ENCODE measurements at regions not wholly inside any gene's neighbourhood (a gene's known extent, or its start where the extent isn't known, plus 50 kb on each side); places are given as distances from the start of the nearest gene placed in this dataset.
"Not testable (repeated sequence)": the region's sequence is repeated elsewhere in the genome, so short reads cannot be mapped to it uniquely, and the experiment has no call there.

DNA sequence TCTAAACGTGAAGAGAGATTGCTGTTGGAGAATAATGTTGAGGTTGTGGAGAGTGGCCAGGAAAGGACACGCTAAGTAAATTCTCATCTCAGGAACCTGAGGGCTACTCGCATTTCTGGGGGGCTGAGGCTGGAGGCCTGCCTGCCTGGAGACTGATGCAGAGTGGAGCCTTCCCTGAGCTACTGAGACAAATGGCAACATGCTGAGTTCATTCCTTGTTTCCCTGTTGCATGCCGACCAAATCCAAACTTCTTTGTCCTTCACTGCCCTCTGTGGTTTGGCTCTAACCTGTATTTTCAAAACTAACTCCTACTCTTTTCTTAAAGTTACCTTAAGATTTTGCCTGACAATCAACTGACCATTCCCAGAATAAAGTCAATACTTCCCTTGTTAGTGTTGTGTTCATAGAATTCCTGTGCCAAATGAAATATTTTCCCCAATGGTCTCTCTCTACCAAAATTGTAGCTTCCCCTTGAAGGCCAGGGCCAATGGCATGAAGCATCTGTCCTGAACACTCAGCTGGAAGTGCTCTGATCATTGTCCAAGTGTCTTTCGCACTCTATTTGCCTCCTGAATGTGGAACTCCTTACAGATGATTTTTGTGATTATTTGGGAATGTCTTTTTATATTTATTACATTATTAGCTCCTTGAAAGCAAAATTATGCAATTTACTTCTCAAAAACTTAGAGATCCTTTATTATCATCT, 1085.6 kb downstream of the SOCS6 start:
- intact Hi-C loops (cut with micrococcal nuclease) = no loop called here

DNA sequence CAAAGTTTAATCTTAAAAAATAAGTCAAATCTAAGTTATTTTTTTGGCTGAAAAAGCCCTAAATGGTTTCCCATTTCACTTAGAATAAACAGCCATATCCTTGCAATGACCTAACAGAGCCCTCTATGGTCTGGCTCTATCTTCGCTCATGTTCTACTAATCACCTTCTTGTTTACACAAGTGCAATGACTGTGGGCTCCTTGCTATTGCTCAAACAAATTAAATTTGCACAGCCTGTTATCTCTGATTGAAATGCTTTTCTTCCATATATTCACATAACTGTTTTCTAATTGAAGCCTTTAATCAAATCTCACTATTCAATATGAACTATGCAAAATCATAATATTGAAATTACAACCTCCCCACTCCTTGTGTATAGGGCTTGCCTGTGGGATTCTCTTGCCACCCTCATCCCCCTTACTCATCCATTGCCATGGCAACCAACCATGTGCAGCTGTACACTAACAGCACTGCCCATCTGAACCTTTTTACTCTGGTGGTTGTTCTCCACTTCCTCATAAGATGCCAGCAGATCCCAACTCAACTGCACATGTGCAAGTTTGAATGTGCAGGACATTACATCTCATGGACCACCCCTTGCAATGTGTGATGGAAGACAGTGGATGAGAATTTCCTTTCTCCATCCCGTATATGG, 1083.2 kb downstream of the SOCS6 start:
- intact Hi-C loops (cut with micrococcal nuclease) = no loop called here

DNA sequence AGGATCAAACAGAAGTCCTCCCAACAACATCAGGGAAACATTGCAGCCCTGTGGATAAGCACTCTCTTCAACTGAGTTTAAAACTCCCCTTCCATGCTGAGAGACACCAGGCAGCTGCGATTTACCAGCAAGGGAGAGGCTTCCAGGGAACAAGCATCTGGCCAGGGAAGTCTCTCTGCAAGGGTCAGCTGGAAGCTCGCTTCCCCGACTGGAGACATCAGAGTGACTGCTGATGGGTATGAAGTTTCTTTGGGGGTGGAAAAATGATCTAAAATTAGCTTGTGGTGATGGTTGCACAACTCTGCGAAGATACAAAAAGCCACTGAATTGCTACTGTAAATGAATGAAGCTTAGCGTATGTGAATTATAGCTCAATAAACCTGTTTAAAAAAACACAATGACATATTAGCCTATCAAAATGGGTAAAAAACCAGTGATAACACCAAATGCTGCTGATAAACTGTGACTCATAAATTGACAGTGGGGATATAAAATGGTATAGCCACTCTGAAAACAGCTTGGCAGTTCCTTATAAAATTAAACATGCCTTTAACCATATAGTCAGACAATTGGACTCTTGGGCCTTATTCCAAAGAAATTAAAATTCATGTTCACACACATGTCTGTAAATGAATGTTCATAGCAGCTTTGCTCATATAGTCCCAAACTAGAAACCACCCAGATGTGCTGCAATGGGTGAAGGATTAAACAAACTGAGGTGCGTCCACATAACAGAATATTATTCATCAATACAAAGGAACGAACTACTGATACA, 1082.0 kb downstream of the SOCS6 start:
- intact Hi-C loops (cut with micrococcal nuclease) = no loop called here

DNA sequence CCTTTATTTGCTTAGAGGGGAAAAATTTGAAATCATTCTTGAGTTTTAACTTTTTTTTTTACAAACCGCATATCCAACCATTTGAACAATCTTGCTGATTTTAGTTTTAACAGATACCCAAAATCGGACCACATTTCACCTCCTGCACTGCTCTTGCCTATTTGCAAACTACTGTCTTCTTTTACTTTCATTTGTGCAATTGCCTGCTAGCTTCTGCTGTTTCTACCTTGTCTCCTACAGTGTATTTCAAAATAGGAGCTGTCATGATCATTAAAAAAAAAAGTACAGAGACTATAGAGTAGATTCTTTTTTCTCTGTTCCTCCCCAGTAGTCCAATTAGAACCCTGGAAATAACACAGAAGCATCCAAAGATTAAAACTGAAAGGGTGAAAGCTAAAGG, 1081.2 kb downstream of the SOCS6 start:
- intact Hi-C loops (cut with micrococcal nuclease) = no loop called here

DNA sequence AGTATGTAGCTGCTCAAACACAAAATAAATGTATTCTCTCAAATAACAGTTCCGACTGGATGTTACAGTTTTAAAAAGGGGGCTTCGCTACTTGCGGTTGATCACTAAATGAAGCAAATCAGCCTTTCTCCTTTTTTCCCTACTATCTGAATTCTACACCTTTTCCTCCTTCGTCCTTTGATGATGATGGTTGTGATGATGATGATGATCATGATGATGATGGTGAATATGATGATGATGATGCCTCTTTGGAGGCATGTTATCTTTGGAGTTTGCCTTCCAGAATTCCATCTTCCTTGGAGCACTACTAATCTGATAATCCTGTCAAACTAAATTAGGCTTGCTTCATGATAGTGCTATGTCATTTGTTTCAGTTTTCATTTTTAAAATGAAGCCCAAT, 1073.3 kb downstream of the SOCS6 start:
- intact Hi-C loops (cut with micrococcal nuclease) = no loop called here

DNA sequence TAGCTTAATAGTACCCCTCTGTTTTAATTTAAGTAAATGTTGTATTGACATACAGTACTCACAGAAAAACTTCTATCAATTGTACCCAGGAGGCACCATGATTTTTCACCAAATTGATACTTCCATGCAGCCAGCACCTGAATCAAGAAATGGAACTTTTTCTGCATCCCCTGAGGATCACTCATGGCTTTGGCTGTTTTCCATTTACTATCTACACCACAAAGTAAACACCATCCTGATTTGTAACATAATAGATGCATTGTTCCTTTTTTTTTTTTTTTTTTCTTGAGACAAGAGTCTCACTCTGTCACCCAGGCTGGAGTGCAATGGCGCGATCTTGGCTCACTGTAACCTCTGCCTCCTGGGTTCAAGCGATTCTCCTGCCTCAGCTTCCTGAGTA, 1066.8 kb downstream of the SOCS6 start:
- intact Hi-C loops (cut with micrococcal nuclease) = not testable (repeated sequence)

DNA sequence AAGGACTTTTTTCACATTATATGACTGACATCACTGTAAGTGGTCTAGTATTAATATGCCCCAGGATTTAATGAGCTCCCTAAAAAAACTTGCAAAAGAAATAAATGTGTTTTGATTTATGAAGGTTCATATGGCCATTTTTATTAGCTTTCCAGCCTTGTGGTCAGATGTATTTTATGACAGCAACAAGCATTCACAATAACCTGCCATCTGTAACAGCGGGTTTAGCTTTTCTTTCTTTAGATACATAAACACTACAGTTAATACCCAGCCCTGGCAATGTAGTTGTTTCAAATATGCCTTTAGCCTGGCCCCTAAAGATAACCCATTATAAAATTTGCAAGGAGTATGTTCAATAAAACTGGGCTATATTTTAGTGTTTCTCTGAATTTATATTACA, 1063.8 kb downstream of the SOCS6 start:
- intact Hi-C loops (cut with micrococcal nuclease) = no loop called here

DNA sequence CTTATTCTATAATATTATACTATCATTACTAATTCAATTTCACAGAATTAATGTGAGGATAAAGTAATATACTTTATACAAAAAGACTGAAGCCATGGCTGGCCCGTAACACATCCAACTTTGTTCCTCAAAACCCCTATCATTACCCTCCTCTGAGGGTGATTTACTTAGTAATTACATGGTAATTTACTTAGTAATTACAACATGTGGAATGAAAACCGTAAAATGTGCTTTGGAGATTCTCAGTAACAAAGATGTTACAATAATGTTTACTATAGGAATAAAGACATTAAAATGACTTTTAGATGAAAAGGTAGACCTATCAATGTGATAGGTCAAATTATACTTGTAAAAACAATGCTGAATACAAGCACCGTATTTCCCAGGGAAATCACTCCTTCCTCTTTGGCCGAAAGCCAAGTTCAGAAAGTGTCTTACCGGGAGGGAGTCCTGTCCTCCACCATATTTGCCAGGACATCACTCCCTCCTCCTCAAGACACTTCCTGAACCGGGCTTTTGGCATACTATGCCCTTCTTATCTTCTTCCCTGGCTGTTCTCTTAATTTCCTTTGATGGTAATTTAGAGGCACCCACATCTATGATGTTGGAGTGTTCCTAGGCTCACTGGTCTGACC, 1047.8 kb downstream of the SOCS6 start:
- intact Hi-C loops (cut with micrococcal nuclease) = no loop called here

DNA sequence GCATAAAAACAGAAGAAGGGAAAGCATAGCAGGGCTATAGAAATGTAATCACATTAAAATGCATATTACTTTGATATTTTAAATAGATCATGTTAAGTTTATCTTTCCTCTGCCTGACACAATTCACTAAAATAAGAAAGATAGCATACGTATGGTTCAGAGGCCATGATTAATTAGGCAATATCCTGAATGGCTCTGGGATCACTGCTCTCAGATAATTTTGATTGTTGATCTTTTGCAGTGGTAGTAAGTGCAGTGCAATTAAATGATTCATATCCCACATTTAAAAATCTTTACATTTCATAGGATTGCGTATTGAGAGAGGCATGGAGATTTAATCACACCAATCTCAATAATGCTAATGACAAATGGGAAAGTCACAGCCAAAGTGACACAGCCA, 1040.7 kb downstream of the SOCS6 start:
- intact Hi-C loops (cut with micrococcal nuclease) = no loop called here

DNA sequence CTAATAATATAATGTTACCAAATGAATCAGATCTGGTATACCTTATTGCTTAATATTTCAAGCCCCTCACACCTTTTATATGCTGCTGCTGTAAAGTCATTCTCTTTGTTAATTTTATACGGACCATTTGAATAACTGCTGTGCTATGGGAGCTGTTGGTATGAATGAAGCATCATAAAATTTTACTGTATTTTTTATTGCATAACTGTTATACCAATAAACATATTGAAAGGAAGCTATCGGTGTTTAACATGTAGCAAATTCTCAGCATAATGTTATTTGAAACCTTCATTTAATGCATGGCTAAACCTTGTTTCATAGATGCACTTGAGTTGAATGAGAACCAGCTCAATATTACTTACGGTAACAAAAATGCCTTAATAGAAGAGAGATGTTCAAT, 1040.3 kb downstream of the SOCS6 start:
- intact Hi-C loops (cut with micrococcal nuclease) = no loop called here

DNA sequence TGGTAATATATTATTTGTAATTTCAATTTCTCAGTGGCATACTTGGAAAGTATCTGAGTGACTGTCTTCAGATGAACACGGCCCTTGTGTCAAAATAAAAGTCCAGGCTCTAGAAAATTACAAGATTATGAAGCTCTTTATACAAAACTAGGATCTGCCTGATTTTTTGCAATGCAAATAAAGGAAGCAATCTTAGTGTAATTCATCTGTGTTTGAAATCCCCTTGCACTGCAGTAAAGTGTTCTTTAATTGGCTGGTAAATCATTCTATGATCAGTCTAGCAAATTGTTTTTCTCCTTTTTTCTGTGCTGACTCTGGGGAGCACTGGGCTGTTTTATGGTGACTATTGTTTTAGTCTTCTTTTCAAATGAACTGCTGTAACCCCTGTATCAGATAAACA, 1039.0 kb downstream of the SOCS6 start:
- intact Hi-C loops (cut with micrococcal nuclease) = no loop called here

DNA sequence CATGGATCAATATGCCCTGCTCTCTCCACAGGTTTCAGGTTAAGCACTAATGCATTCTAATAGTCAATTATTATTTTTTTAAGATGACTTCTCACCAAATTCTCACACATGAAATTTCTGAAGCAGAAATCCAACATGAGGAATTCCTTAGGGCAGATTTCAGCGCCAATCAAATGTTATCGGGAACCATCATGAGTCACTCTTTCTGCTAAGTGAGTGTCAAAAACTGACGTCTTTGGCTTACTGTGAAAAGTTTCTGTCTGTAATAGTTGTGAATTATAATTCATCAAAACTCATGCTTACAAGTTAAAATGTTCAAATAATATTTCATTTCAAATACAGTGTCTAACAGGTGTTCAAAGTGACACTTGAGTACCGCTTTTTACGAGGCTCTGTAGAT, 1038.6 kb downstream of the SOCS6 start:
- intact Hi-C loops (cut with micrococcal nuclease) = no loop called here

DNA sequence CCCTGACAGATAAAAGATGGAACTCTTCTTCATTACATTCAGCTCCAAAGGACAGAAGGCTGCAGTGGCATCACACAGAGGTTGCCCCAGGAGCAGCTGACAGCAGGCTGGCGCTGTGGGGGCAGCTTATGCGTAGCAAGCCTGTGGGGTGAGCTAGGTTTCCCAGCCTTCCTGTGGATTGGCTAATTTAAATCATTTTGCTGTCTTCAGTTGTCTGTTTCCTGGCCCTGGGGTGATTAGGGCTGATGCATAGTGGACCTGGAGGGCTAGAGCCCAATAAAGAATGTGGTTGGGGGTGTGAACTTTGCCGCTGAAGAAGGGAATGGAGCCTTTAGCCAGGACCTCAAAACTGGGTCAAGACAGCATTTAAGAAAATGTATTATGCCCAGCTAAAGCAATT, 1038.0 kb downstream of the SOCS6 start:
- intact Hi-C loops (cut with micrococcal nuclease) = no loop called here

DNA sequence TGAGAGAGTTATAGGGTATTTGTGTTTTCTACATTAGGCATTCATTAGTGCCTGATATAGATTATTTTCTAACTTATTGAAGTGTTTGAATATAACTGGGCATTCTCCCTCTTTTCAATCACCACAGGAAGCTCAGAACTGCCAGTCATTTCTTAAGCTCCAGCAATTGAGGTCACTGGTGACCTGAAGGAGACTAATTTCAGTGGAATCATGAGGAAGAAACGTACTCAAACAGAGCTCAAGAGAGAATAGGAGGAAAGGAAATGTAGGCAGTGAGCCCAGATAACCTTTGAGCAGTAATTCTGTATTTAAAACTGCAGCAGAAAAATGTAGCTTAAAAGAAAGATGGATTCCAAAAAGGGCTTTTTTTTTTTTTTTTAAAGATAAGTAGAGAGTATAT, 1035.5 kb downstream of the SOCS6 start:
- intact Hi-C loops (cut with micrococcal nuclease) = no loop called here

DNA sequence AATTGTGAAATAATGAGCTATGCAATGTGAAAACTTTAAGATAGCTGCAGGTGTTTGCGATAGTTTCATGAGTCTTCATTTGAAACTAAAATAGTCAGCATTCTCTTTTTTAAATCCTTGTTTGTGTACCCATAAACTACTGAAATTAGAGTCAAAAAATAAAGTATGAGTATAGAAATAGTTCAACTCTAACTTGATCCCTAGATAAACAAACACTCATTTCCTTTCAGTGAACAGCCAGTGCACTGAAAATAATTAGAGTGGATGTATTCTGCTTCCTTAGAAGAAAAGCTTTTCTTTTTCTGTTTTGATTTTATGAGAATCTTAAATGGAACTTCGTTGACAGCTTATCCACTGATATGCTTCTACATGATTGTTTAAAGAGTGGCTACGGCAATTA, 1033.4 kb downstream of the SOCS6 start:
- intact Hi-C loops (cut with micrococcal nuclease) = no loop called here

DNA sequence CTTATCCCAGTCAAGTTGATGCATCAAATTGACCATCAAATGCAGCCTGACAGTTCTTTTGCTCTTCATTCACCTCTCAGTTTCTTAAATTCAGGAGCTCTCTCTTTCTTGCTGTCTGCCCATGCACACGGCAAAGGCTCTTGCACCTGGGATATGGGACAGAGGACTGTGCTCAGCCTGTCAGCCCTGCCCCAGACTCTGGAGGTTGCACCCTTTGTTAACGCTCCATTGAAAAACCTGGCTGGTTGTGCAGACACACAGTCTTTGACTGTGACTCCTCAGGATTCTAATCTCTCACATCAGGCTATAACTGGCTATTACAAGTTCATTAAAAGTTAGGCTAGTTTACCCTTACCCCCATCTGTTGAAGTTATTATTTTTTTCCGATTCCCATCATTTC, 1032.5 kb downstream of the SOCS6 start:
- intact Hi-C loops (cut with micrococcal nuclease) = no loop called here

DNA sequence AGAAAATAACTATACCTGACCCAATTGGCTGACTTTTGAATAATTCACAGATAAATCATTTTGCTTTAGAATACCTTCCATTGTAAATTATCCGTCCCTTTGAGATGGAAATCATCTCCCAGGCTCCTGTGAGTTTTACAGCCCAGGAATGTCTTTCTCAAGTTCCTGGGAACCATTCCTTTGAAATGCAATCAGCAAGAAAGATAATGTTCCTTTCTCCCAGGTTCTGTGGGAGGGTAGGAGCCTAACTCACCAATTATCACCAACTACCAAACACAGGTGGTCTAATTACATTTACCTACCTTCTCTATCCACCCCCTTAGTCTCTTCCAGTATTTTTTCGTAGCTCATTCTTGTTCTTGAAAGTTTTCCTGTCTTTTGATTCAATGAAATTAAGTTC, 1016.0 kb downstream of the SOCS6 start:
- intact Hi-C loops (cut with micrococcal nuclease) = no loop called here

DNA sequence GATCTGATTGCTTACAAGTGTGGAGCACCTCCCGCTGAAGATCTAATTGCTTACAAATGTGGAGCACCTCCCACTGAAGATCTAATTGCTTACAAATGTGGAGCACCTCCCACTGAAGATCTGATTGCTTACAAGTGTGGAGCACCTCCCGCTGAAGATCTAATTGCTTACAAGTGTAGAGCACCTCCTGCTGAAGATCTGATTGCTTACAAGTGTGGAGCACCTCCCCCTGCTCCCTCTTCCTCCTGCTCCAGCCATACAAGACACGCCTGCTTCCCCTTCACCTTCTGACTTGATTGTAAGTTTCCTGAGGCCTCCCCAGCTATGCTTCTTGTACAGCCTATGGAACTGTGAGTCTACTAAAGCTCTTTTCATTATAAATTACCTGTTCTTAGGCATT, 1014.9 kb downstream of the SOCS6 start:
- intact Hi-C loops (cut with micrococcal nuclease) = not testable (repeated sequence)

DNA sequence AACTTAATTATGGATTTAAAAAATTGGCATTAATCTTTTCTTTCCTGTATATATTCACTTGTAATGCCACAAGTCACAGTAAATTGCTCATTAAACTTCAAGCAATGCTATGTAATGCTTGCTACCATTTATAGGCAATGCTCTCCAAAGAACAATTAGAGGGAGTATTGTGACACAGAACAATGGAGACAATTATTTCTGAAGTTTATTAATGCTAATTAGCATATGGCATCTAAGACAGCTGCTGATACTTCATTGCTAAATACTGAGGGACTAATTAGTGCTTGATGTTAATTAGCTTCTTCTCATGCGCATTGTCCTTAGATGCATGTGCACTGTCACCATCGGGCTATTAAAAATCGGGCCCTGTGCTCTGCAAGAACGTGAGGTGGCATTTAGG, 1012.8 kb downstream of the SOCS6 start:
- intact Hi-C loops (cut with micrococcal nuclease) = no loop called here

DNA sequence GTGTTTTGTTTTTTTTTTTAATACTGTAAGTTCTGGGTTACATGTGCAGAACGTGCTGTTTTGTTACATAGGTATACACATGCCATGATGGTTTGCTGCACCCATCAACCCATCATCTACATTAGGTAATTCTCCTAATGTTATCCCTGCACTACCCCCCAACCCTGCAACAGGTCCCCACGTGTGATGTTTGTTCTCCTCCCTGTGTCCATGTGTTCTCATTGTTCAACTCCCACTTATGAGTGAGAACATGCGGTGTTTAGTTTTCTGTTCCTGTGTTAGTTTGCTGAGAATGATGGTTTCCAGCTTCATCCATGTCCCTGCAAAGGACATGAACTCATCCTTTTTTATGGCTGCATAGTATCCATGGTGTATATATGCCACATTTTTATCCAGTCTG, 1005.4 kb downstream of the SOCS6 start:
- intact Hi-C loops (cut with micrococcal nuclease) = not testable (repeated sequence)

DNA sequence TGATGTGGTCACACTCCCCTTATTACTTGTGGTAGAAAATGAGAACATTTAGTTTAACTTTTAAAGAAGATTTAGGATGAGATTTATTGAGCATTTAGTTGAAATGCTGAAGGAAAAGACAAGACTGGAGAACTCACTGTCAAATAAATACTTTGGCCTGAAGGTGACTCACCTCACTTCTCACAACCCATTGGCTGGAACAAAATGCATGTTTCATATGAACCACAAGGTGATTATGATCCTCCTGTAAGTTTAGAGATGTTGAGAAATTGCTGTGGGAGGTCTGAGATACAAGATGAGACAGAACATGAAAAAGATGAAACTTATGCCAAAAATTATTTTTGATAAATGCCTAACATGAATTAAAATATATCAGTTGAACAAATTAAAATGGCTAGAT, 1004.5 kb downstream of the SOCS6 start:
- intact Hi-C loops (cut with micrococcal nuclease) = no loop called here

DNA sequence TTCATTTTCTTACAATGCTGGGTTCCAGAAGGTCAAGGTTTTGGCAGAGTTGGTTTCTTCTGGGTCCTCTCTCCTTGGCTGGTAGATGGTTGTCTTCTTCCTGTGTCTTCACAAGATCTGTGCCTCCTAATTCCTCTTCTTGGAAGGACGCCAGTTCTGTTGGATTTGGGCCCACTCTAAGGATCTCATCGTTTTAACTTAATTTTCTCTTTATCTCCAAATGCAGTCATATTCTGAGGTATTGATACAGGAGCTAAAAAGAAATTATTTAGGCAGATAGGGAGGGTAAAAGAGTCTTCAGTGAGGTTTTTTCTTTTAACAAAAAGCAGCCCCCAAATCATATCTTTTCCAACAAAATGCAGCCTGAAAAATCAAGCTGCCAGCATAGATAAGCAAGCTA, 998.4 kb downstream of the SOCS6 start:
- intact Hi-C loops (cut with micrococcal nuclease) = no loop called here
